ENCODE measurements at regions not wholly inside any gene's neighbourhood (a gene's known extent, or its start where the extent isn't known, plus 50 kb on each side); places are given as distances from the start of the nearest gene placed in this dataset.

GRCh38 chrX:10761447-10761846 lies 141.1 kb upstream of the MID1 start:
- Mint-ChIP-seq H3K36me3 (ENCODE audit: low read depth) (no peaks in the 10 kb centered on the region), H3K9me3 (no peaks in the 10 kb centered on the region), H3K27ac (no peak overlapping the region), H3K27me3 (peaks cover 2% of the 10 kb centered on the region), H3K4me3 (no peak overlapping the region), H3K4me1 (no peaks in the 10 kb centered on the region)
- DNase-seq: no peak
- ChIA-PET POLR2A (no interaction called here), CTCF (no interaction called here)
- TF ChIP-seq CTCF (IDR thresholded peaks at IDR 0.05): no peak
- intact Hi-C loops (cut with micrococcal nuclease): no loop called here
- ATAC-seq (ENCODE audit: low read depth): no peak

- Mint-ChIP-seq H3K36me3 (ENCODE audit: low read depth) (no peaks in the 10 kb centered on the region), H3K4me1 (no peaks in the 10 kb centered on the region), H3K27ac (no peak overlapping the region), H3K27me3 (no peaks in the 10 kb centered on the region), H3K4me3 (no peak overlapping the region), H3K9me3 (no peaks in the 10 kb centered on the region)
- ATAC-seq (ENCODE audit: low read depth): no peak
- TF ChIP-seq CTCF (IDR thresholded peaks at IDR 0.05): no peak
- ChIA-PET POLR2A (no interaction called here), CTCF (interaction anchor here (0.7 to 1.5 kb wide), 3 partner anchors 579 to 830 kb away, joined by 3 to 12 read pairs (median 3); no protein-coding TSS in a partner anchor)
- intact Hi-C loops (cut with micrococcal nuclease): loop anchor here (1.0 kb wide), 1 partner anchor 580 kb away; no protein-coding TSS in a partner anchor
- no peak for DNase-seq
These were observed 148.8 kb upstream of the MID1 start for GRCh38 chrX:10769195-10769594.

- intact Hi-C loops (cut with micrococcal nuclease): loop anchor here (1.0 kb wide), 1 partner anchor 581 kb away; no protein-coding TSS in a partner anchor
- no peak for TF ChIP-seq CTCF (IDR thresholded peaks at IDR 0.05)
- ATAC-seq (ENCODE audit: low read depth): no peak
- no peaks in the 10 kb centered on the region for H3K27me3 Mint-ChIP-seq
- H3K36me3 Mint-ChIP-seq (ENCODE audit: low read depth): no peaks in the 10 kb centered on the region
- H3K4me3 Mint-ChIP-seq: no peak overlapping the region
- ChIA-PET POLR2A (no interaction called here), CTCF (interaction anchor here (0.7 to 1.5 kb wide), 3 partner anchors 580 to 831 kb away, joined by 3 to 12 read pairs (median 3); no protein-coding TSS in a partner anchor)
- H3K4me1 Mint-ChIP-seq: no peaks in the 10 kb centered on the region
- H3K27ac Mint-ChIP-seq: no peak overlapping the region
- DNase-seq: no peak
- H3K9me3 Mint-ChIP-seq: no peaks in the 10 kb centered on the region
These were observed 149.6 kb upstream of the MID1 start for GRCh38 chrX:10769696-10770619.

- ATAC-seq (ENCODE audit: low read depth) (no peak), DNase-seq (no peak)
- Mint-ChIP-seq H3K9me3 (no peaks in the 10 kb centered on the region), H3K4me1 (no peaks in the 10 kb centered on the region), H3K36me3 (ENCODE audit: low read depth) (no peaks in the 10 kb centered on the region), H3K27ac (no peak overlapping the region), H3K4me3 (no peak overlapping the region), H3K27me3 (no peaks in the 10 kb centered on the region)
- TF ChIP-seq CTCF (IDR thresholded peaks at IDR 0.05): no peak
- CTCF ChIA-PET: no interaction called here
- POLR2A ChIA-PET: no interaction called here
- intact Hi-C loops (cut with micrococcal nuclease): no loop called here
These were observed 152.9 kb upstream of the MID1 start for GRCh38 chrX:10773318-10773717.

GRCh38 chrX:10781847-10782530 lies 161.6 kb upstream of the MID1 start:
- ChIA-PET CTCF (no interaction called here), POLR2A (no interaction called here)
- Mint-ChIP-seq H3K27me3 (peaks cover 2% of the 10 kb centered on the region), H3K9me3 (no peaks in the 10 kb centered on the region), H3K4me1 (no peaks in the 10 kb centered on the region), H3K27ac (no peak overlapping the region), H3K4me3 (no peak overlapping the region), H3K36me3 (ENCODE audit: low read depth) (no peaks in the 10 kb centered on the region)
- no peak for TF ChIP-seq CTCF (IDR thresholded peaks at IDR 0.05)
- intact Hi-C loops (cut with micrococcal nuclease): no loop called here
- no peak for ATAC-seq (ENCODE audit: low read depth)
- DNase-seq: no peak
